HL-60 (cell line): ENCODE measurements at regions not wholly inside any gene's neighbourhood (a gene's known extent, or its start where the extent isn't known, plus 50 kb on each side); places are given as distances from the start of the nearest gene placed in this dataset.

Experiments used
- GABPA ChIP-seq: IDR thresholded peaks from 2 replicates; pipeline ENCODE4 v1.6.1; 2012; ENCODE audit warnings: low read depth
- POLR2AphosphoS5 ChIP-seq: IDR thresholded peaks from 2 replicates; pipeline ENCODE4 v1.6.1; 2012; ENCODE audit warnings: low read depth
- SPI1 ChIP-seq: IDR thresholded peaks from 2 replicates; pipeline ENCODE4 v1.6.1; 2012; ENCODE audit warnings: low read depth, mild to moderate bottlenecking, borderline replicate concordance
- TF ChIP-seq, protein P1 (sequence below): IDR thresholded peaks from one replicate; pipeline ENCODE4 v1.5.1; 2011; ENCODE audit warnings: low read length, control low read depth, inconsistent platforms; ENCODE audit not compliant: insufficient read depth

DNA sequence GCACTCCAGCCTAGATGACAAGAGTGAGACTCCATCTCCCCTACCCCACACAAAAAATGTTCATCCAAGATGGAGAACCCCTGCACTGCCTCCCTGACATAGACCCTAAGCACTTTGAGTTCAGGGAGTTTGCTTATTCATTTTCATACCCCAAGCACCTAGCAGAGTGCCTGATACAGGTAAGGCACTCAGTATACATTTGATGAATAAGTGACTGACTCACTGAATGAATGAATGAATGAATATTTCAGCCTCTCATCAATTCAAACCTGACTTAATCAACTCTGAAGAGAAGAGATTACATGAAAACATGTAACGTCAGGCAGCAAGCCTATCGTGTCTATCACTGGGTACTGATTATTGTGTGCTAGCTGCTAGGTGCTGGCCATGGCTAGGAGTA, 121.3 kb upstream of the GADD45A start:
- TF ChIP-seq POLR2AphosphoS5 = no peak
- no peak for TF ChIP-seq GABPA
- TF ChIP-seq, protein P1, sequence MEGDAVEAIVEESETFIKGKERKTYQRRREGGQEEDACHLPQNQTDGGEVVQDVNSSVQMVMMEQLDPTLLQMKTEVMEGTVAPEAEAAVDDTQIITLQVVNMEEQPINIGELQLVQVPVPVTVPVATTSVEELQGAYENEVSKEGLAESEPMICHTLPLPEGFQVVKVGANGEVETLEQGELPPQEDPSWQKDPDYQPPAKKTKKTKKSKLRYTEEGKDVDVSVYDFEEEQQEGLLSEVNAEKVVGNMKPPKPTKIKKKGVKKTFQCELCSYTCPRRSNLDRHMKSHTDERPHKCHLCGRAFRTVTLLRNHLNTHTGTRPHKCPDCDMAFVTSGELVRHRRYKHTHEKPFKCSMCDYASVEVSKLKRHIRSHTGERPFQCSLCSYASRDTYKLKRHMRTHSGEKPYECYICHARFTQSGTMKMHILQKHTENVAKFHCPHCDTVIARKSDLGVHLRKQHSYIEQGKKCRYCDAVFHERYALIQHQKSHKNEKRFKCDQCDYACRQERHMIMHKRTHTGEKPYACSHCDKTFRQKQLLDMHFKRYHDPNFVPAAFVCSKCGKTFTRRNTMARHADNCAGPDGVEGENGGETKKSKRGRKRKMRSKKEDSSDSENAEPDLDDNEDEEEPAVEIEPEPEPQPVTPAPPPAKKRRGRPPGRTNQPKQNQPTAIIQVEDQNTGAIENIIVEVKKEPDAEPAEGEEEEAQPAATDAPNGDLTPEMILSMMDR = no peak
- TF ChIP-seq SPI1 = no peak
